ENCODE measurements at regions not wholly inside any gene's neighbourhood (a gene's known extent, or its start where the extent isn't known, plus 50 kb on each side); places are given as distances from the start of the nearest gene placed in this dataset.

DNA sequence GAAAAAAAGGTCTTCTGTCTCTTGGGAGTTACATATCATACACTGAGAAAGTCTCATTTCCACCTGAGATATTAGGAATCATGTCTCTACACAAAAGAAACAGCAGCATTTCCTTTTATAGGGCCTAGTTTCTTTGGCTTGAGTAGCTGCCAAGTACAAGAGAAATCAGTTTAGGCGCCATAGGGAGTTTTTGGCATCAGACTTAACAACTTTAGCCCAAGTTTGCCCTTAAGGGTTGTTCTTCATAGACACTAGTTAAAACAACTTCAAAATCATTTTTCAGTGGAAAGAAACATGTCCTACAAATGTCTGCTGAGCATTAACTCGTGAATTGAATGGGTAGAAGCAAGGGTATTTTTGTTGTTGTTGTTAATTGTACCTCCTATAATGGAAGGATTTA is 587.0 kb upstream of the DSEL start:
- no peak for DNase-seq (ENCODE audit: low read depth in 2 of 2)

- DNase-seq (ENCODE audit: low read depth in 2 of 2): no peak
Measured at GRCh38 chr18:68102117-68102516, 585.6 kb upstream of the DSEL start.

DNA sequence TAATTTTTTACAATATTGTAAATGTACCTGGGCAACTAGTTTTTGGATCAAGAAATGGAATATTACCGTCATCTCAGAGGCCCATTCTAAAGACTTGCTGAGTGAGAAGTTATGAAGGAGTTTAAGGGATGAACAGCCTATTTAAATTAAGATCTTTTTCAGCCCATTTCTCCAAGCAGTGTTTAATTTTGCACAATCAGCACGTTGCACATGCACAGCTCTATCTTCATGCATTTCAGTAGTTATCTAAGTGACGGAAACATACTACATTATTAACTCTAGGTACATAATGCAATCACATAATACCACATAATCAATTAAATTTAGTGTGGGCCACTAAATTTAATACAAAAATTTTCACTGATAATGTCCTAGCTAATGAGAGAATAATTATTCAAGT is 582.1 kb upstream of the DSEL start:
- DNase-seq (ENCODE audit: low read depth in 2 of 2): no peak

- no peak for DNase-seq (ENCODE audit: low read depth in 2 of 2)
Measured at GRCh38 chr18:68086481-68086880, 570.0 kb upstream of the DSEL start.

- DNase-seq (ENCODE audit: low read depth in 2 of 2): no peak
Measured at GRCh38 chr18:68085251-68085650, 568.7 kb upstream of the DSEL start.

- DNase-seq (ENCODE audit: low read depth in 2 of 2): no peak
Measured at GRCh38 chr18:68083776-68084175, 567.3 kb upstream of the DSEL start.

DNA sequence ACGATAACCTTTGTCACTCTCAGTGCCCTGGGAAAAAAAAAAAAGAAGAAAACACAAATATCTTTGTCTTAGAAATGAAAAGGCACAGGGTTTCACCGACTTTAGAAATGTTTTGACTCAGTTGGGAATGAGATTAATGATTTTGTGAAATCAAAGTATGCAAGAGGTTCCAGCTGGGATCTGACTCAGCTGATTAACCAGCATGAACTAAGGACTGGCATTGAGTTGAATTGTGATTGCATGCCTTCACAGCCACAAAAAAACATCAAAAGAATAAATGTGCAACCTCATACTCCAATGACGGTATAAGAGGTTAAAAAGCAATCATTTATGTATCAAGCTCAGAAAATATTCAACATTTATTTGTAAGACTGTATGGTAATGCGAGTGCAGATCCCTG is 566.6 kb upstream of the DSEL start:
- no peak for DNase-seq (ENCODE audit: low read depth in 2 of 2)

DNA sequence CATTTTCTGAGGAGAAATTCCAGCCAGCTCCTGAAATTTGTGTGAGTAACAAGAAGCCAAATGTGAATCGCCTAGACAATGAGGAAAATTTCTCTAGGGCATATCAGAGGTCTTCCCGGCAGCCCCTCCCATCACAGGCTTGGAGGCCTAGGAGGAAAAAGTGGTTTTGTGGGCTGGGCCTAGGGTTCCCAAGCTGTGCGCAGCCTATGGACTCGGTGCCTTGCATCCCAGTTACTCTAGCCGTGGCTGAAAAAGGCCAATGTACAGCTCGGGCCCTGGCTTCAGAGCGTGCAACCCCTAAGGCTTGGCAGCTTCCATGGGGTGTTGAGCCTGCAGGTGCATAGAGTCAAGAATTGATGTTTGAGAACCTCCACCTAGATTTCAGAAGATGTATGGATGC is 556.2 kb upstream of the DSEL start:
- no peak for DNase-seq (ENCODE audit: low read depth in 2 of 2)

GRCh38 chr18:68060871-68061270 is 544.4 kb upstream of the DSEL start:
- DNase-seq (ENCODE audit: low read depth in 2 of 2): no peak

- DNase-seq (ENCODE audit: low read depth in 2 of 2): no peak
Measured at GRCh38 chr18:68056936-68057335, 540.4 kb upstream of the DSEL start.

DNA sequence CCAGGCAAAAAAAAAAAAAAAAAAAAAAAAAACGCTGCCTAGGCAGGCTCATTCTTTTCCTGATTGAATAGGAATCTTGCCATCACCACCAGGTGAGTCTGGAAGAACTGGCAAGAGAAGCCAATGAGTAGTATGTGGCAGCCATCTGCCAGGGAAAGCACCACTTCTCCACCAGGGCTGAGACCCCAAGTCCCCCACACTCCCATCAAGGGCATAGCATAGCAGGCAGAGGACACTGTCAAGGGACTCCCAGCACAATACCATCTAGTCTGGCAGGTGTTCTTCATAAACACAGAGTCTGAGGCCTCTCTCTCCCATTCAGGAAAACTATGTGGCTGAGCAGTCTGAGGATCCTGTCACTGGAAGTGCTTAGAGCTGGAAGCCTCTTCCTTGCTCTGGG is 538.1 kb upstream of the DSEL start:
- no peak for DNase-seq (ENCODE audit: low read depth in 2 of 2)

GRCh38 chr18:68053290-68053689 is 536.8 kb upstream of the DSEL start:
- DNase-seq (ENCODE audit: low read depth in 2 of 2): no peak

DNA sequence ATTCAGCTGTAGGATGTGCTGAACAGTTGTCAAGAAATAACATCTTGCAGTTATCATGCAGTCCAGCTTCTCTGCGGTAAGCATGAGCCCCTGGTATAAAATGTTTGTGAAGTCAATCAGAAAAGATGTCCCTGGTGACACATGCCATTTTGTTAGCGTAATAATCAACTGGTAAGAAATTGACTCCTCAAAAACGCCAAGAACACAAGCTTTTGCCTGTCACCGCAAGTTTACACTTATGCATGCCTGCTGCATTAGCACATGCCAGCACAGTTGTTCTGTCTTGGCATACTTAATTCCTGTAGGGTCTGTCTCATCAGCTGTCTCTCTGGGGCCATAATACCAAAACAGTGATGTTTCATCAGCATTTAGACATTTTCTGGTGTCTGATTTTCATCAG is 524.8 kb upstream of the DSEL start:
- no peak for DNase-seq (ENCODE audit: low read depth in 2 of 2)

DNA sequence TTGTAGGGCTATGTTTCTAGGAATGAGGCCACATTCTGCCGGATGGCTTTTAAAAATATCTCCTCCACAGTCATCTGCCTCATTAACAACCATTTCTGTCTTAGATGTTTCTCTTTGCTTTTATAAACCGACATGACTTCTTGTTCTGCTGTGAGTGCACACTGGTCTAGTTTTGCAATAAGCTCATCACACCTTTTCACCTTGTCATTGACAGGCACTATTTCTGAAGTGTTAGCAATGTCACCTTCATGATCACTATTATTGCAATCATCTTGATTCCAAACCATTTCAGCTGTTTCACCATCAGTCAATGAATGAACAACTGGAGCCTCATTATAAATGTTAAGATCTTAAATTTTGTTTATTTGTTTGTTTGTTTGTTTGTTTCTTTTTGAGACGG is 523.7 kb upstream of the DSEL start:
- no peak for DNase-seq (ENCODE audit: low read depth in 2 of 2)

GRCh38 chr18:68035774-68036522 is 519.4 kb upstream of the DSEL start:
- no peak for DNase-seq (ENCODE audit: low read depth in 2 of 2)

DNA sequence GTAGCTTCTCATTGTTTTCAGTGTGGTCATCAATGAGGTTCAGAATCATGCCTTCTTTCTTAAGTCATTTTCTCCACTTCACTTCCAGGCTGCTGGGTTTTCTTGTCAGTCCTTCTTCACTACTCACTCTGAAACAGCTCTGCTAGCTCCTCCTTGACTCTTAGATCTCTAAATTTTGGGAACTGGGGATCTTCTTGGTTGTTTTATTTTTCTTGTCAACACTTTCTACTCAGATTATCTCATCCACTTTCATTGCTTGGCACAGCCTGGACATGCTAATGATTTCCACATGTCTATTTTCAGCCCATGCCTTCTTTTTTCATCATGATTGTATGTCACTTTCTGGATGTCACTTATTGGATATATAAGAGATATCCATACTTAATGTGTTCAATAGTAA is 517.8 kb upstream of the DSEL start:
- no peak for DNase-seq (ENCODE audit: low read depth in 2 of 2)

DNA sequence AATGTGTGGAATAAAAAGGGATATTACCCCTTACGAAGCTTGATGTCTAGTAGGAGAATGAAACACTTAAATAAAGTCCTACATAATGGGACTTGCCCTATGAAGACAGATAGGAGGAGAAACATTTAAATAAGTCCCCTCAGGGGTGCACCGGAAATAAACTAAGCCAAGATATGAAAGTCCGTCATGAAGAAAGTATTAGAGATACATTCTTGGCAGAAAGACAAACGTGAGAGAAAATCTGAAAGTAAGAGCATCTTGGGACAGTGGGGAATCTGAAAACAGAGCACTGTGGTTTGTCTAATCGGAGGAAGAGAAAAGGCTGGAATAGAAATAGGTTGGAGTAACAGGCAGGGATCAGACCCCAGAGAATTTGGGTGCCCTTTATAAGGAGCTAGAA is 516.9 kb upstream of the DSEL start:
- no peak for DNase-seq (ENCODE audit: low read depth in 2 of 2)

GRCh38 chr18:68024716-68025115 is 508.2 kb upstream of the DSEL start:
- DNase-seq (ENCODE audit: low read depth in 2 of 2): no peak

GRCh38 chr18:68017385-68017784 is 500.9 kb upstream of the DSEL start:
- no peak for DNase-seq (ENCODE audit: low read depth in 2 of 2)

DNA sequence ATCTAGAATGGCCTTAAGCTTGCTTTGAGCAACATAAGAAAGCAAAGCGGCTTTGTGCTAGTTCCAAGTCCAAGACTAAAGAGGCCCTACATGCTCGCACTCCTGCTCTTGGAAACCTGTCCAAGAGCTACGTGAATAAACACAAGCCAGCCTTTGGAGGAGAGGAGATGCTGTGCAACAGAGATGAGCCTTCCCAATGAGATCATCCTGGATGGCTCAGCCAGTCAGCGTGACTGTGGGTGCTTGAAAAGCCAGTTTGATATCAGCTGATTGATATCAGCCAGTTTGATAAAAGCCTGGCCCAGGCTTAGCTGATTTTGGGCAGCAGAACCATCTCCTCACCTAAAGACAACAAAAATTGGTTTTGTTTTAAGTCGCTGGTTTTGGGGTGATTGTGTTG is 481.0 kb upstream of the DSEL start:
- no peak for DNase-seq (ENCODE audit: low read depth in 2 of 2)

DNA sequence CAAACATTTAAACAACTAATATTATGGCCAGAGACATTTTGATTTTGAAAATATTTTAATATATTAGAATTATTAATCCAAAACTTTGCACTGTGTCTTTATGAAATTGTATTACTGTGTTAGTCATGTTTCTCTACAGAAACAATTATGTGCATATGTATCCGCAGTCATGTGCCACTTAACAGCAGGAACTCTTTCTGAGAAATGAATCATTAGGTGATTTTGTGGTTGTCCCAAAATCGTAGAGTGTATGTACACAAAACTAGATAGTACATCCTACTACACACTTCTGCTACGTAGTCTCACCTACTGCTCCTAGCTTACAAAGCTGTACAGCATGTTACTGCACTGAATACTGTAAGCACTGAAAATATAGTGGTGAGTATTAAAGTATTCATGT is 479.2 kb upstream of the DSEL start:
- DNase-seq (ENCODE audit: low read depth in 2 of 2): no peak

- DNase-seq (ENCODE audit: low read depth in 2 of 2): no peak
Measured at GRCh38 chr18:67980241-67980640, 463.7 kb upstream of the DSEL start.

GRCh38 chr18:67977067-67977616 is 460.6 kb upstream of the DSEL start:
- no peak for DNase-seq (ENCODE audit: low read depth in 2 of 2)

- DNase-seq (ENCODE audit: low read depth in 2 of 2): no peak
Measured at GRCh38 chr18:67973916-67974315, 457.4 kb upstream of the DSEL start.
